GM06990 (cell line): ENCODE measurements at regions not wholly inside any gene's neighbourhood (a gene's known extent, or its start where the extent isn't known, plus 50 kb on each side); places are given as distances from the start of the nearest gene placed in this dataset.

ENCODE experiments used
- DNase-seq: peaks from one replicate; pipeline ENCODE4 v3.0.0-alpha.2; 2011; ENCODE audit not compliant: insufficient read length; ENCODE audit errors: extremely low read depth
- H3K27me3 ChIP-seq: replicated peaks from 2 replicates; pipeline ENCODE4 v1.6.0; 2011; ENCODE audit warnings: low read length; ENCODE audit not compliant: control insufficient read depth, insufficient read depth
- H3K36me3 ChIP-seq: 2 replicates; pipeline ENCODE4 v1.5.1; 2011; ENCODE audit warnings: low read length; ENCODE audit not compliant: control insufficient read depth, insufficient read depth
- H3K4me3 ChIP-seq: replicated peaks from 2 replicates; pipeline ENCODE4 v1.5.1; 2011; ENCODE audit warnings: low read depth, mild to moderate bottlenecking, control low read depth, low read length
- TF ChIP-seq, protein P1 (sequence below): IDR thresholded peaks from 2 replicates; pipeline ENCODE4 v1.5.1; 2011; ENCODE audit warnings: low read length, control low read depth, mild to moderate bottlenecking, inconsistent platforms; ENCODE audit not compliant: insufficient read depth, poor library complexity, severe bottlenecking

DNA sequence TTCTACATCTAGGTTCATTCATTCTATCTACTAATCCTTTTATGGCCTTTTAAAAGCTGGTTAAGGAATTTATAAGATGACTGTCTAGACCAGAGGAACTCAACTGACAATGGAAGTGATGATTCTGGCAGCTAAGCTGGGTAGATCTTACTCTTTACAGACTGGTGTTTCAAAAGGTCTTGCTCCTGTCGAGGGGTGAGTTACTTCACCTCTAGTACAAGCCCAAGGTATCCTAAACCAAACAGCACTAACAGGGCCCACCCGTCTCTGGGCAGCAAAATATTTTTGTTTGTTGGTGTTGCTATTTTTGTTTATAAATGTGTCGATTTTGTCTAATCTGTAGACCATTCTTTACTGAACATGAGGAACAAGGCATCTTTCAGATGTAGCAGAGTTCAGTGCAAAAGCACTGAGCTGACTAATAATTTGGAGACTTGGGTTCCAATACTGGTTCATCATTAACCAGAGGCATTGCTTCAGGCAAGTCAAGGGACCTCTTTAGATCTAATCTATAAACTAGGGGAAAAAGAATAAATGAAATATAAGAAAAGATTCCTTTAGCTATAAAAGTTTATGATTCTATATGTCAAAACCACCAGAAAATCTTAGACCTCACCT, 90.3 kb upstream of the FRG1 start:
- TF ChIP-seq, protein P1, sequence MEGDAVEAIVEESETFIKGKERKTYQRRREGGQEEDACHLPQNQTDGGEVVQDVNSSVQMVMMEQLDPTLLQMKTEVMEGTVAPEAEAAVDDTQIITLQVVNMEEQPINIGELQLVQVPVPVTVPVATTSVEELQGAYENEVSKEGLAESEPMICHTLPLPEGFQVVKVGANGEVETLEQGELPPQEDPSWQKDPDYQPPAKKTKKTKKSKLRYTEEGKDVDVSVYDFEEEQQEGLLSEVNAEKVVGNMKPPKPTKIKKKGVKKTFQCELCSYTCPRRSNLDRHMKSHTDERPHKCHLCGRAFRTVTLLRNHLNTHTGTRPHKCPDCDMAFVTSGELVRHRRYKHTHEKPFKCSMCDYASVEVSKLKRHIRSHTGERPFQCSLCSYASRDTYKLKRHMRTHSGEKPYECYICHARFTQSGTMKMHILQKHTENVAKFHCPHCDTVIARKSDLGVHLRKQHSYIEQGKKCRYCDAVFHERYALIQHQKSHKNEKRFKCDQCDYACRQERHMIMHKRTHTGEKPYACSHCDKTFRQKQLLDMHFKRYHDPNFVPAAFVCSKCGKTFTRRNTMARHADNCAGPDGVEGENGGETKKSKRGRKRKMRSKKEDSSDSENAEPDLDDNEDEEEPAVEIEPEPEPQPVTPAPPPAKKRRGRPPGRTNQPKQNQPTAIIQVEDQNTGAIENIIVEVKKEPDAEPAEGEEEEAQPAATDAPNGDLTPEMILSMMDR, result no peak
- DNase-seq, result no peak
- Histone ChIP-seq H3K36me3 (no peaks in the 10 kb centered on the region), H3K4me3 (no peak overlapping the region), H3K27me3 (no peaks in the 10 kb centered on the region)

DNA sequence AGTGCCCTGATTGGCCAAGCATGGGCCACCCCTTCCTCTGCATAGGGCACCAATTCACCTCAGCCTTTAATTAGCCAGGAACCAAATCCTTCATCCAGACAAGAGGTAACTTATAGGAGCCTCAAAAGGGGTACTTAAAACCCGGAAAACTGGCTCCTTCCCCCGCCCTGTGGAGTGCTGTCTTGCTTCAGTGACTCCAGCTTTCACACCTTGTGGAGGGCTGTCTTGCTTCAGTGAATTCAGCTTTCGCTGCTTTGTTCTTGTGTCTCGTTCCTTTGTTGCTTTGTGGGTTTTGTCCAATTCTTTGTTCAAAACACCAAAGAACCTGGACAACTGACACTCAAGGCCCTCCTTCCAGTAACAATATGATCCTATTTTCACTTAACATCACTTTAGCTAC, 82.2 kb upstream of the FRG1 start:
- H3K27me3 ChIP-seq, result no peaks in the 10 kb centered on the region
- H3K4me3 ChIP-seq, result no peak overlapping the region
- no peak for DNase-seq
- TF ChIP-seq, protein P1, result no peak
- H3K36me3 ChIP-seq, result no peaks in the 10 kb centered on the region

DNA sequence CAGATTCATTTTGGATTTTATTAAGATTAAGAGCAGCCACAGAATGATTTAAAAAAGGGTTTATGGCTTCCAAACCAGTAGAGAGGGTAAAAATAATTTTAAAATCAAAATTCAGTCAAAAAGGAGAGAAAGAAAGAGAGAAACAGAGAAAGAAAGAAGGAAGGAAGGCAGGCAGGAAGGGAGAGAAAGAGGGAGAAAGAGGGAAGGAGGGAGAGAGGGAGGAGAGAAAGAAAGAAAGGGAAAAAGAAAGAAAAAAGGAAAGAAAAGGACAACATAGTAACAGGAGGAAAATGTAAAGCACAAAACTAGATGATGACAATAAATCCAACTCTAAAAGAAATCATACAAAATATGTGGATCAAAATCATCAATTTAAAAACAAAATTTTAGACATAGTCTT, 79.6 kb upstream of the FRG1 start:
- DNase-seq, result no peak
- Histone ChIP-seq H3K36me3 (no peaks in the 10 kb centered on the region), H3K4me3 (no peak overlapping the region), H3K27me3 (no peaks in the 10 kb centered on the region)
- TF ChIP-seq, protein P1, result no peak

DNA sequence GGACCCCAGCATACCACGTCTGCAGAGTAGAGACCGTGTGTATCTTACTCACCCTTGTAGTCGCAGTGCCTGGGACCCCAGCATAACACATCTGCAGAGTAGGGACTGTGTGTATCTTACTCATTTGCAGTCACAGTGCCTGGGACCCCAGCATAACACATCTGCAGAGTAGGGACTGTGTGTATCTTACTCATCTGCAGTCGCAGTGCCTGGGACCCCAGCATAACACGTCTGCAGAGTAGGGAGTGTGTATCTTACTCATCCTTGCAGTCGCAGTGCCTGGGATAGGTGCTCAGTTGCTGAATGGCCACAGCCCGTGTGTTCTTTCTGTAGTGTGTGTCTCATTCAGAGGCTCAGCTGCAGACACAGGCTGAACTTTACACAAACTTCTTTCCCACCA, 71.4 kb upstream of the FRG1 start:
- TF ChIP-seq, protein P1, result no peak
- H3K4me3 ChIP-seq, result no peak overlapping the region
- H3K27me3 ChIP-seq, result no peaks in the 10 kb centered on the region
- no peak for DNase-seq
- H3K36me3 ChIP-seq, result no peaks in the 10 kb centered on the region

DNA sequence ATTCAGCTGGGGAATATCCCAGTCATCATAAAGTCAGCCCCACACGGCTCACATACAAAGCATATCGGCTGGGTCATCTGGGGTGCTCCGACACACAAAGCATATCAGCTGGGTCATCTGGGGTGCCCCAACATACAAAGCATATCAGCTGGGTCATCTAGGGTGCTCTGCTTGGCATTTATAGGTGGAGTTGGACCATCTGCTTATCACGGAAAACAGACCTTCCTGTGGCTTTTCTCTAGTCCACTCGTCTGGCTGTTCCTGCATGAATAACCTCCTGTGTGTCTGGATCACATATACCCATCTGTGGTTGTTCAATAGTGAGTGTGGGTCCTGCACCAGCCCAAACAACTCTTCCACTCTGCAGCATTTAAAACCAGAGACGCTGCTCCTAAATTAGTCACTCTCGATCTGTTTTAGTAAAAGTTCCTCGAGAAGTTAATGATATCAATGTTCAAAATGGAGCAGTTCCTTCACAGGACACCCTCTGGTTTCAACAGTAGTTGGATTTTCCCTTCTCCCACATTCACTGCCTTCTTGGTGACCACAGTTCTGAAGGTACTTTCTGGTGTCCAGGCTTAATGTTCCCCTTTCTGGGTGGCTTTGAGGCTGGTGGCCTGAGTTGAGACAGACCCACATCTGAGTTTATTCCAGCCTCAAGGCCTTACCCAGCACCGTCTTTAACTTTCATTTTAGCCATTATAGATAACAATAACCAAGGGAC, 70.0 kb upstream of the FRG1 start:
- no peak for DNase-seq
- Histone ChIP-seq H3K4me3 (no peak overlapping the region), H3K27me3 (no peaks in the 10 kb centered on the region), H3K36me3 (no peaks in the 10 kb centered on the region)
- TF ChIP-seq, protein P1, result no peak
